ENCODE measurements at regions not wholly inside any gene's neighbourhood (a gene's known extent, or its start where the extent isn't known, plus 50 kb on each side); places are given as distances from the start of the nearest gene placed in this dataset.

DNA sequence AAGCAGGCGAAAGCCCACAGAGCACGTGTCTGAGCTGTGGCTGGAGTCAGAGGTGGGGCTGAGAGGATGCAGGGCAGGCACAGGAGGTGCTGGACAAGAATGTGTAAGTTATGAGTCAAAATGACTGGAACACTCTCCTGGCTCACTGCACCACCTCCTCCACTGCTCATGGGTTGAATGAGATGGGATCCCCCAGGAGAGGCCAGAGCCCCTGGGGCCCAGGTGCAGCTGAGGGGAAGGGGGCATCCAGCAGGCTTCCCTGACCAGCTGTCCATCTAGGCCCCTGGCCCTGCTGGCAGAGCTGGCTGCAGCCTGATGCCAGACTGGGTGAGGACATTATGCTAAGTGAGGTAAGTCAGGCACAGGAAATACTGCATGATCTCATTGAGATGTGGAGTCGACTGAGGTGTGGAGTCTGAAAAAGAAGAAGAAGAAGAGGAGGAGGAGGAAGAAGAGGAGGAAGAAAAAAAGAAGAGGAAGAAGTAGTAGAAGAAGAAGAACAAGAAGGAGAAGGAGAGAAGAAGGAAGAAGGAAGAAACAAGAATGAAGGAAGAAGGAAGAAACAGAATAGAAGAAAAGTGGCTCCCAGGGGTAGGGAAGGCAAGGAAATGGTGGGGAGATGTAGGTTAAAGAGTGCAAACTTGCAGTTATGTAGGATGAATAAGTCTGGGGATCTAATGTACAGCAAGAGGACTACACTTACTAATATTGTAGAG is 747.4 kb downstream of the UQCRFS1 start:
- Histone ChIP-seq H3K27me3 (ENCODE audit: control insufficient read depth, insufficient read depth, low read length) (no peaks in the 10 kb centered on the region), H3K36me3 (ENCODE audit: control insufficient read depth, insufficient read depth, low read length) (no peaks in the 10 kb centered on the region), H3K4me3 (ENCODE audit: low read depth, low read length) (no peak overlapping the region)
- no peak for FAIRE-seq
- DNase-seq (ENCODE audit: low read depth) = peak; percentile 17
- TF ChIP-seq, protein P1, sequence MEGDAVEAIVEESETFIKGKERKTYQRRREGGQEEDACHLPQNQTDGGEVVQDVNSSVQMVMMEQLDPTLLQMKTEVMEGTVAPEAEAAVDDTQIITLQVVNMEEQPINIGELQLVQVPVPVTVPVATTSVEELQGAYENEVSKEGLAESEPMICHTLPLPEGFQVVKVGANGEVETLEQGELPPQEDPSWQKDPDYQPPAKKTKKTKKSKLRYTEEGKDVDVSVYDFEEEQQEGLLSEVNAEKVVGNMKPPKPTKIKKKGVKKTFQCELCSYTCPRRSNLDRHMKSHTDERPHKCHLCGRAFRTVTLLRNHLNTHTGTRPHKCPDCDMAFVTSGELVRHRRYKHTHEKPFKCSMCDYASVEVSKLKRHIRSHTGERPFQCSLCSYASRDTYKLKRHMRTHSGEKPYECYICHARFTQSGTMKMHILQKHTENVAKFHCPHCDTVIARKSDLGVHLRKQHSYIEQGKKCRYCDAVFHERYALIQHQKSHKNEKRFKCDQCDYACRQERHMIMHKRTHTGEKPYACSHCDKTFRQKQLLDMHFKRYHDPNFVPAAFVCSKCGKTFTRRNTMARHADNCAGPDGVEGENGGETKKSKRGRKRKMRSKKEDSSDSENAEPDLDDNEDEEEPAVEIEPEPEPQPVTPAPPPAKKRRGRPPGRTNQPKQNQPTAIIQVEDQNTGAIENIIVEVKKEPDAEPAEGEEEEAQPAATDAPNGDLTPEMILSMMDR (IDR thresholded peaks at IDR 0.05; ENCODE audit: insufficient read depth, low read length, severe bottlenecking) = no peak

DNA sequence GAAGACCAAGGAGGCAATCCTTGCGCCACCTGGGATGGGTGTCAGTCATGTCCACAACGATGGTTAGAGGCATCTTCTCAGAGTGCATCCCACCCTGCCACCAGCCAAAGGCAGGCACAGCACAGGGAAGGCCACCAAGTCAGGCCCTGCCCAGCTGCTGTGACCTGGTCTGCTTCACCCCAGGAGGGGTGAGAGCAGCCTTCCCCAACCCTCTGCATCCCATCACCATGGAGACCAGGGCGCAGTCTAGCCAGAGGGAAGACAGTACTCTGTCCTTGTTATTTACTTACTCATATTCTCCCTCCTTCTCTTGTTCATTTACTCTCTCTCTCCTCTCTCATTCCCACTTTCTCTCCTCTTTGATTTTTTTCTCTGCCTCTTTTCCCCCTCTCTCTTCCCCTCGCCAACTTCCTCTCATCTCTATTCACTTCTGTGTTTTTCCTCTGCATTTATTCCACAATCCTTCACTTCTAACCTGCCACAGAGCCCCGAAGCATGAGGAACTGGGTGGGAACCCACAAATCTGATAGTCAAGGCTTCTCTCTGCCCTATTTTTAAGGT is 749.4 kb downstream of the UQCRFS1 start:
- TF ChIP-seq, protein P1 (IDR thresholded peaks at IDR 0.05; ENCODE audit: insufficient read depth, low read length, severe bottlenecking) = no peak
- Histone ChIP-seq H3K27me3 (ENCODE audit: control insufficient read depth, insufficient read depth, low read length) (no peaks in the 10 kb centered on the region), H3K36me3 (ENCODE audit: control insufficient read depth, insufficient read depth, low read length) (no peaks in the 10 kb centered on the region), H3K4me3 (ENCODE audit: low read depth, low read length) (no peak overlapping the region)
- DNase-seq (ENCODE audit: low read depth) = no peak
- no peak for FAIRE-seq

DNA sequence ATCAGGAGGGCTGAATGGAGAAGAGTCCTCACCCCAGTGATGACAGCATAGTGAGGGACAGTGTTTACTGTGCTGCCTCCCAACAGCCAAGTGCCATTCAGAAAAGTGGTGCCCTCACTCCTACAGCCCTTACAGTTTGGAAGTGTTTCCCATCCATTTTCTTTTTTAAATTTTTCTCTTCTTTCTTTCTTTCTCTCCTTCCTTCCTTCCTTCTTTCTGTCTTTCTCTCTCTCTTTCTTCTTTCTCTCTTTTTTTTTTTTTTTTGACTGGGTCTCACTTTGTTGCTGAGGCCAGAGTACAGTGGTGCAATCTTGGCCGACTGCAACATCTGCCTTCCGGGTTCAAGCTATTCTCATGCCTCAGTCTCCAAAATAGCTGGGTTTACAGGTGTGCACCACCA is 755.3 kb downstream of the UQCRFS1 start:
- FAIRE-seq (no peak), DNase-seq (ENCODE audit: low read depth) (no peak)
- Histone ChIP-seq H3K36me3 (ENCODE audit: control insufficient read depth, insufficient read depth, low read length) (no peaks in the 10 kb centered on the region), H3K4me3 (ENCODE audit: low read depth, low read length) (no peak overlapping the region), H3K27me3 (ENCODE audit: control insufficient read depth, insufficient read depth, low read length) (no peaks in the 10 kb centered on the region)
- TF ChIP-seq, protein P1 (IDR thresholded peaks at IDR 0.05; ENCODE audit: insufficient read depth, low read length, severe bottlenecking) = no peak

DNA sequence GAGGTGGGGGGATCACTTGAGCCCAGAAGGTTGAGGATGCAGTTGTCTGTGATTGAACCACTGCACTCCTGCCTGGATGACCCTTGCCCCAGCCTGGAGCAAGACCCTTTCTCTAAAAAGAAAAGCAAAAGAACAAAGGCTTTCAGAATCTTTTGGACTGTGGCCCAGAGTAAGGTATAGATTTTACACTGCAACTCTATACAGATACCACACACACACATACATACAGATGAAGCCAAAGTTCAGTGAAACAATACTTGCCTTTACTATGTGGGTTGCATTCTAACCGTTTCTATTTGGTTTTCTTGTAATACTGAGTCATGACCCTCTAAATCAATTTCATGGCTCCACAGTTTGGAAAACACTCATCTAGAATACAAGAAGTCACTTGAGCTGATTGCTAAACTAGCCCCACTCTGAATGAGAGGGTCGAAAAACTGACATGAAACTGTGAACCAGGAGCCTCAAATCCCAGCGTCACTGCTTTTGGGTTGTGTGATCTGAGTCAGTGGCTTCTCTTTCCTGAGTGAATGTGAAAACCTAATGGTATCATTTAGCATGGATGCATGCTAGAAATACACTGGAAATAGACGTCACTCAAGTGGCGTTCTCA is 756.1 kb downstream of the UQCRFS1 start:
- DNase-seq (ENCODE audit: low read depth) (no peak), FAIRE-seq (peak; percentile 18)
- Histone ChIP-seq H3K36me3 (ENCODE audit: control insufficient read depth, insufficient read depth, low read length) (no peaks in the 10 kb centered on the region), H3K4me3 (ENCODE audit: low read depth, low read length) (no peak overlapping the region), H3K27me3 (ENCODE audit: control insufficient read depth, insufficient read depth, low read length) (no peaks in the 10 kb centered on the region)
- TF ChIP-seq, protein P1 (IDR thresholded peaks at IDR 0.05; ENCODE audit: insufficient read depth, low read length, severe bottlenecking) = no peak

DNA sequence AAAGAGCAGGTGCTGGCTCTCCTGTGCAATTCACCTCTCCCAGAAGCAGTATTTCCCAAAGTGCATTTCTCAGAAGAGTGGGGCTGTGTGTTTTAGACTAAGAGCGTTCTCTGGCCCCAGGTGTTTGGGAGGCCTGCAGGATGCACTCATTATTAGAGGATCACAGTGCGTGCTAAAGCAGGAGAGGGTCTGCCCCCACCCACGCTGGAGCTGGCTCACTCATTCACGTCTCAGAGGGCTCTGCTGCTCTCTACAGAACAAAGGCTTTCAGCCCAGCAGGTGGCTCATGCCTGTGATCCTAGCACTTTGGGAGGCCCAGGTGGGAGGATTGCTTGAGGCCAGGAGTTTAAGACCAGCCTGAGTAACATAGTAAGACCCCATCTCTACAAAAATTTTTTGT is 756.7 kb downstream of the UQCRFS1 start:
- DNase-seq (ENCODE audit: low read depth) (no peak), FAIRE-seq (no peak)
- TF ChIP-seq, protein P1 (IDR thresholded peaks at IDR 0.05; ENCODE audit: insufficient read depth, low read length, severe bottlenecking) = no peak
- Histone ChIP-seq H3K36me3 (ENCODE audit: control insufficient read depth, insufficient read depth, low read length) (no peaks in the 10 kb centered on the region), H3K4me3 (ENCODE audit: low read depth, low read length) (no peak overlapping the region), H3K27me3 (ENCODE audit: control insufficient read depth, insufficient read depth, low read length) (no peaks in the 10 kb centered on the region)

All from bronchial epithelial cell (primary cell).